ENCODE measurements at regions not wholly inside any gene's neighbourhood (a gene's known extent, or its start where the extent isn't known, plus 50 kb on each side); places are given as distances from the start of the nearest gene placed in this dataset.

DNA sequence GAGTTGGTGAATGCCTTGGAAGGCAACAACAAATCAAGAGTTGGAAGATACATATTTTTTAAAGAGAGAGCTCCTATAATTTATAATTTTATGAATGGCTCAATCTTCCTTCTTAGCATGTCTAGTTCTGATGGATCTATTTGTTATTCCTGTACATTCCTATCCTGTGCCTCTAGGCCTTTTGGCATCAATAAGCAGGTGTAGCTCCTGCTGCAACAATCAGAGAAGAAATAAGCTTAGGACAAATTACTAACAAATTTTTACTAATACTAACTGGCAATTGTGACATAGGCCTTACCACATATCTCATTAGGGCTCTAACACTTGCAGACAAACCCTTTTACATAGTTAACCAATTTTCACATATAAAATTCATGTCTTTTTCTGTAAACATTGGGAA lies 682.0 kb downstream of the LTN1 start:
- H3K9ac ChIP-seq (ENCODE audit: extremely low read depth, low read length, poor library complexity, severe bottlenecking): no peak overlapping the region
- TF ChIP-seq, protein P1, sequence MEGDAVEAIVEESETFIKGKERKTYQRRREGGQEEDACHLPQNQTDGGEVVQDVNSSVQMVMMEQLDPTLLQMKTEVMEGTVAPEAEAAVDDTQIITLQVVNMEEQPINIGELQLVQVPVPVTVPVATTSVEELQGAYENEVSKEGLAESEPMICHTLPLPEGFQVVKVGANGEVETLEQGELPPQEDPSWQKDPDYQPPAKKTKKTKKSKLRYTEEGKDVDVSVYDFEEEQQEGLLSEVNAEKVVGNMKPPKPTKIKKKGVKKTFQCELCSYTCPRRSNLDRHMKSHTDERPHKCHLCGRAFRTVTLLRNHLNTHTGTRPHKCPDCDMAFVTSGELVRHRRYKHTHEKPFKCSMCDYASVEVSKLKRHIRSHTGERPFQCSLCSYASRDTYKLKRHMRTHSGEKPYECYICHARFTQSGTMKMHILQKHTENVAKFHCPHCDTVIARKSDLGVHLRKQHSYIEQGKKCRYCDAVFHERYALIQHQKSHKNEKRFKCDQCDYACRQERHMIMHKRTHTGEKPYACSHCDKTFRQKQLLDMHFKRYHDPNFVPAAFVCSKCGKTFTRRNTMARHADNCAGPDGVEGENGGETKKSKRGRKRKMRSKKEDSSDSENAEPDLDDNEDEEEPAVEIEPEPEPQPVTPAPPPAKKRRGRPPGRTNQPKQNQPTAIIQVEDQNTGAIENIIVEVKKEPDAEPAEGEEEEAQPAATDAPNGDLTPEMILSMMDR (conservative IDR thresholded peaks at IDR 0.05): no peak
- no peak overlapping the region for H3K27ac Mint-ChIP-seq
- peaks cover 2% of the 10 kb centered on the region for H3K36me3 Mint-ChIP-seq (ENCODE audit: low read depth)
- no peak overlapping the region for H3K27ac ChIP-seq (ENCODE audit: low read depth, low read length)
- no peaks in the 10 kb centered on the region for H3K9me3 ChIP-seq (ENCODE audit: control insufficient read depth, low read length)
- H3K36me3 ChIP-seq (ENCODE audit: control insufficient read depth, insufficient read depth, low read length): no peaks in the 10 kb centered on the region
- H3K27me3 Mint-ChIP-seq (ENCODE audit: insufficient read depth): no peaks in the 10 kb centered on the region
- H3K4me3 Mint-ChIP-seq: no peak overlapping the region
- peaks cover 12% of the 10 kb centered on the region for H3K9me3 Mint-ChIP-seq
- no peaks in the 10 kb centered on the region for H3K4me1 Mint-ChIP-seq
- H3K4me1 ChIP-seq (ENCODE audit: control insufficient read depth, insufficient read depth, low read length): no peaks in the 10 kb centered on the region
- DNase-seq: no peak
- H3K4me3 ChIP-seq (ENCODE audit: low read length): no peak overlapping the region
- no peaks in the 10 kb centered on the region for H3K27me3 ChIP-seq (ENCODE audit: control insufficient read depth, insufficient read depth, low read length, poor library complexity, severe bottlenecking)

DNA sequence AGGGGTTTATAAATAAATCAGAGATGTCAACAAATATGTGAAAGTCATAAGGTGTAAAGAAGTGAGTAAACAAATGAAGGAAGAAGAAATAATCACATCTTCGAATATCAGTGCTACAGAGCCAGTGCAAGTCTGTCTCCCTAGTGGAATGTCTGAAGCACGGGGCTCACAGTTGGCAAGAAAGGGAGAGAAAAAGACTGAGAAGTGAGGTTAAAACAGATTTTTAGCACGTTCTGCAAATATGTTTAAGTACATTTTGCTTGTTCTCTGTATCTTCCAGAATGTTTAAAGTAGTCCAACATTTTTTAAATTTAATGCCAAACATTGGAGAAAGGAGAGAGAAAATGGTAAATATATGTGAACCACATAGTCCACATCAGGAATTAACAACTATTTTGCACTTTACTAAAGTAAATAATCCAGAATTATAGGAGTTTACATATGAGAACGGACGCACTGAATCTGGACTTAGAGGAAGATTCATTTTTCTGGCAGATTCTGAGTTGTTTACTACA lies 682.4 kb downstream of the LTN1 start:
- Mint-ChIP-seq H3K9me3 (peaks cover 12% of the 10 kb centered on the region), H3K27me3 (ENCODE audit: insufficient read depth) (no peaks in the 10 kb centered on the region), H3K27ac (no peak overlapping the region), H3K4me3 (no peak overlapping the region), H3K36me3 (ENCODE audit: low read depth) (peaks cover 2% of the 10 kb centered on the region), H3K4me1 (no peaks in the 10 kb centered on the region)
- no peak overlapping the region for H3K27ac ChIP-seq (ENCODE audit: low read depth, low read length)
- no peaks in the 10 kb centered on the region for H3K27me3 ChIP-seq (ENCODE audit: control insufficient read depth, insufficient read depth, low read length, poor library complexity, severe bottlenecking)
- no peak overlapping the region for H3K9ac ChIP-seq (ENCODE audit: extremely low read depth, low read length, poor library complexity, severe bottlenecking)
- H3K9me3 ChIP-seq (ENCODE audit: control insufficient read depth, low read length): no peaks in the 10 kb centered on the region
- 81 to 91% methylated on average over 4 to 5 of the region's 5 CpGs for WGBS, 2 experiments (ENCODE audit: insufficient coverage in 1 of 2, insufficient read length in 1 of 2)
- no peak overlapping the region for H3K4me3 ChIP-seq (ENCODE audit: low read length)
- TF ChIP-seq, protein P1 (conservative IDR thresholded peaks at IDR 0.05): no peak
- H3K36me3 ChIP-seq (ENCODE audit: control insufficient read depth, insufficient read depth, low read length): no peaks in the 10 kb centered on the region
- no peaks in the 10 kb centered on the region for H3K4me1 ChIP-seq (ENCODE audit: control insufficient read depth, insufficient read depth, low read length)
- no peak for DNase-seq

DNA sequence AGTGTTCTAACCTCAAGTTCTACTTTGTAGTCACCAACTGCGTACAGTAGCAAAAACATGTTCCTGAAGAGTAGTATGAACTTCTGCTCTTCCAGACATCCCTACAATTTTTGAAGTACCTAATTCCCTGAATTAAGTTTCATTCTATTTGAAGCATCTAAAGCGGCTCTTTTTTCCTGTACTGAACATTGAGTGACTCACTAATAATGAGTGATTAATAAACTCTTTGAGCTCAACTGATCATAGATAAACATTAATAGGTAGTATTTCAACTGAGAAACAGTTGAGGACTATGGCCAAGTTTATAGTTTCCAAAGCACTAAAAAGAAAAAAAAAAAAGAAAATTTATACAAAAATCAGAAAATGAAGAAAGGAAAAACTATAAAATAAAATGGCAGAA lies 683.1 kb downstream of the LTN1 start:
- DNase-seq: no peak
- TF ChIP-seq, protein P1 (conservative IDR thresholded peaks at IDR 0.05): no peak
- H3K27me3 ChIP-seq (ENCODE audit: control insufficient read depth, insufficient read depth, low read length, poor library complexity, severe bottlenecking): no peaks in the 10 kb centered on the region
- Mint-ChIP-seq H3K4me1 (no peaks in the 10 kb centered on the region), H3K27ac (no peak overlapping the region), H3K27me3 (ENCODE audit: insufficient read depth) (no peaks in the 10 kb centered on the region), H3K9me3 (peaks cover 12% of the 10 kb centered on the region), H3K4me3 (no peak overlapping the region), H3K36me3 (ENCODE audit: low read depth) (peaks cover 2% of the 10 kb centered on the region)
- no peak overlapping the region for H3K4me3 ChIP-seq (ENCODE audit: low read length)
- no peaks in the 10 kb centered on the region for H3K9me3 ChIP-seq (ENCODE audit: control insufficient read depth, low read length)
- H3K36me3 ChIP-seq (ENCODE audit: control insufficient read depth, insufficient read depth, low read length): no peaks in the 10 kb centered on the region
- H3K4me1 ChIP-seq (ENCODE audit: control insufficient read depth, insufficient read depth, low read length): no peaks in the 10 kb centered on the region
- WGBS, 2 experiments (ENCODE audit: insufficient coverage in 1 of 2, insufficient read length in 1 of 2): 88 to 89% methylated on average over 1 to 2 of the region's 2 CpGs
- H3K27ac ChIP-seq (ENCODE audit: low read depth, low read length): no peak overlapping the region
- H3K9ac ChIP-seq (ENCODE audit: extremely low read depth, low read length, poor library complexity, severe bottlenecking): no peak overlapping the region

Measured in endodermal cell (in vitro differentiated cells).